ENCODE measurements at regions not wholly inside any gene's neighbourhood (a gene's known extent, or its start where the extent isn't known, plus 50 kb on each side); places are given as distances from the start of the nearest gene placed in this dataset.

- intact Hi-C loops (cut with DNase I) = no loop called here
- no peak overlapping the region for H3K4me3 ChIP-seq
- no peak overlapping the region for H3K27ac ChIP-seq (replicated peaks in 1 of 4)
- H3K36me3 ChIP-seq = no peaks in the 10 kb centered on the region
- peaks cover 0 to 26% (median 0%) of the 10 kb centered on the region in 4 donors for H3K27me3 ChIP-seq
- H3K4me1 ChIP-seq = no peaks in the 10 kb centered on the region
- no peak for DNase-seq (ENCODE audit: extremely low spot score)
- WGBS = 86% methylated on average over 3 of the region's 3 CpGs
- H3K9me3 ChIP-seq = no peaks in the 10 kb centered on the region
- no peak for TF ChIP-seq CTCF (IDR thresholded peaks at IDR 0.05)
- no peak for TF ChIP-seq EP300 (IDR thresholded peaks at IDR 0.05)
These were observed 77.9 kb downstream of the FOXB1 start for GRCh38 chr15:60081976-60082375.

GRCh38 chr15:60083318-60083717, 79.2 kb downstream of the FOXB1 start:
- Histone ChIP-seq H3K36me3 (no peaks in the 10 kb centered on the region), H3K27ac (replicated peaks in 1 of 4) (no peak overlapping the region), H3K27me3 (peaks cover 0 to 35% (median 0%) of the 10 kb centered on the region in 4 donors), H3K4me1 (no peaks in the 10 kb centered on the region), H3K9me3 (no peaks in the 10 kb centered on the region), H3K4me3 (no peak overlapping the region)
- 80% methylated on average over 3 of the region's 3 CpGs for WGBS
- intact Hi-C loops (cut with DNase I) = no loop called here
- DNase-seq (ENCODE audit: extremely low spot score) = no peak
- TF ChIP-seq POLR2AphosphoS5 (IDR thresholded peaks at IDR 0.05) (no peak), CTCF (IDR thresholded peaks at IDR 0.05) (no peak), POLR2A (IDR thresholded peaks at IDR 0.05; ENCODE audit: low read depth) (no peak), EP300 (IDR thresholded peaks at IDR 0.05) (no peak)

- no peak for DNase-seq (ENCODE audit: extremely low spot score)
- TF ChIP-seq POLR2AphosphoS5 (IDR thresholded peaks at IDR 0.05) (no peak), CTCF (IDR thresholded peaks at IDR 0.05) (no peak), POLR2A (IDR thresholded peaks at IDR 0.05; ENCODE audit: low read depth) (no peak), EP300 (IDR thresholded peaks at IDR 0.05) (no peak)
These were observed 82.7 kb downstream of the FOXB1 start for GRCh38 chr15:60086681-60087429.

GRCh38 chr15:60087561-60087960, 83.5 kb downstream of the FOXB1 start:
- intact Hi-C loops (cut with DNase I) = no loop called here
- no peak for DNase-seq (ENCODE audit: extremely low spot score)

More at GRCh38 chr15:60086681-60087429, 82.7 kb downstream of the FOXB1 start:
- Histone ChIP-seq H3K9me3 (no peaks in the 10 kb centered on the region), H3K4me1 (no peaks in the 10 kb centered on the region), H3K27me3 (peaks cover 0 to 43% (median 0%) of the 10 kb centered on the region in 4 donors), H3K27ac (replicated peaks in 1 of 4) (no peak overlapping the region), H3K36me3 (no peaks in the 10 kb centered on the region), H3K4me3 (no peak overlapping the region)
- whole genome bisulfite sequencing = 70% methylated on average over 8 of the region's 8 CpGs
- intact Hi-C loops (cut with DNase I) = no loop called here

More at GRCh38 chr15:60087561-60087960, 83.5 kb downstream of the FOXB1 start:
- Histone ChIP-seq H3K4me1 (no peaks in the 10 kb centered on the region), H3K4me3 (no peak overlapping the region), H3K36me3 (no peaks in the 10 kb centered on the region), H3K9me3 (no peaks in the 10 kb centered on the region), H3K27ac (replicated peaks in 1 of 4) (no peak overlapping the region), H3K27me3 (peaks cover 0 to 43% (median 0%) of the 10 kb centered on the region in 4 donors)
- TF ChIP-seq POLR2AphosphoS5 (IDR thresholded peaks at IDR 0.05) (no peak), POLR2A (IDR thresholded peaks at IDR 0.05; ENCODE audit: low read depth) (no peak), EP300 (IDR thresholded peaks at IDR 0.05) (no peak), CTCF (IDR thresholded peaks at IDR 0.05) (no peak)
